Activated naive CD4-positive, alpha-beta T cell treated with anti-CD3 and anti-CD28 coated beads for 36 hours (primary cell): ENCODE measurements at regions not wholly inside any gene's neighbourhood (a gene's known extent, or its start where the extent isn't known, plus 50 kb on each side); places are given as distances from the start of the nearest gene placed in this dataset.

Source experiments
- CTCF ChIA-PET: fragments of 350-600 bp; sonication (Branson Sonifier 250); formaldehyde crosslinking; loops from one replicate; lab custom pipeline; 2021; ENCODE audit warnings: antibody characterized with exemption; lab: Charles Lee
- DNase-seq: peaks from one replicate; pipeline ENCODE4 v3.0.0-alpha.2; 2020
- H3K27ac Mint-ChIP-seq: one replicate; pipeline ENCODE4 v1.8.0; 2021; ENCODE audit warnings: mild to moderate bottlenecking, mixed read lengths
- H3K27me3 Mint-ChIP-seq: one replicate; pipeline ENCODE4 v1.8.0; 2021; ENCODE audit warnings: low read depth, mixed read lengths
- H3K36me3 Mint-ChIP-seq: one replicate; pipeline ENCODE4 v1.8.0; 2021; ENCODE audit warnings: low read depth, mixed read lengths
- H3K4me1 Mint-ChIP-seq: one replicate; pipeline ENCODE4 v1.8.0; 2021; ENCODE audit warnings: low read depth, mixed read lengths
- H3K4me3 Mint-ChIP-seq: one replicate; pipeline ENCODE4 v1.8.0; 2021; ENCODE audit warnings: mild to moderate bottlenecking, moderate library complexity, mixed read lengths
- H3K9me3 Mint-ChIP-seq: one replicate; pipeline ENCODE4 v1.8.0; 2021; ENCODE audit warnings: mixed read lengths
- intact Hi-C: fragments of 100-400 bp; cut with micrococcal nuclease; formaldehyde crosslinking; loops from one replicate; pipeline ENCODE4 v1.15.1; 2023

DNA sequence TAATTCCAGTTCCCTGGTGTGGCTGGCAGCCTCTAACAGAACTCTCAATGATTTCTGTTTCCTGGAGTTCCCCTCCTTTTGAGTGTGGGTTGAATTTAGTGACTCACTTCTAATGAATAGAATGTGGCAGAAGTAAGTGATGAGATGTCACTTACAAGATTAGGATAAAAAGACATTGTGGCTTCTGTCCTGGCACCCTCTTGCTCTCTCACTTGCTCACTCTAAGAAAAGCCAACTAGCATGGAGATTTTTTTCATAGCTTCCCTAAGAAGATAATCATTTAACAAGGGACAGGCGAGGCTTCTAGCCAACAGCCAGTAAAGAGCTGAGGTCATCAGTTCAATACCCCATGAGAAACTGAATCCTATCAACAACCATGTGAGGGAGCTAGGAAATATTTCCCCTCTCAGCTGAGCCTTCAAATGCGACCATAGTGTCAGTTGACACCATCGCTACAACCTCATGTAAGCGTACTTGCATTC, 156.7 kb downstream of the TMTC3 start:
- Mint-ChIP-seq H3K36me3 (no peaks in the 10 kb centered on the region), H3K27ac (peak overlapping the region; percentile 15), H3K4me3 (no peak overlapping the region), H3K27me3 (peaks cover 2% of the 10 kb centered on the region), H3K9me3 (peaks cover 4% of the 10 kb centered on the region), H3K4me1 (peaks cover 17% of the 10 kb centered on the region)
- intact Hi-C loops = loop anchor here (1.0 to 2.0 kb wide), 6 partner anchors 57 to 1054 kb away; partner anchors contain the start of genes CEP290, DUSP6 and TMTC3
- CTCF ChIA-PET = interaction anchor here (0.8 kb wide), 1 partner anchor 81 kb away, joined by 3 read pairs; no protein-coding TSS in a partner anchor
- DNase-seq = peak; percentile 8

DNA sequence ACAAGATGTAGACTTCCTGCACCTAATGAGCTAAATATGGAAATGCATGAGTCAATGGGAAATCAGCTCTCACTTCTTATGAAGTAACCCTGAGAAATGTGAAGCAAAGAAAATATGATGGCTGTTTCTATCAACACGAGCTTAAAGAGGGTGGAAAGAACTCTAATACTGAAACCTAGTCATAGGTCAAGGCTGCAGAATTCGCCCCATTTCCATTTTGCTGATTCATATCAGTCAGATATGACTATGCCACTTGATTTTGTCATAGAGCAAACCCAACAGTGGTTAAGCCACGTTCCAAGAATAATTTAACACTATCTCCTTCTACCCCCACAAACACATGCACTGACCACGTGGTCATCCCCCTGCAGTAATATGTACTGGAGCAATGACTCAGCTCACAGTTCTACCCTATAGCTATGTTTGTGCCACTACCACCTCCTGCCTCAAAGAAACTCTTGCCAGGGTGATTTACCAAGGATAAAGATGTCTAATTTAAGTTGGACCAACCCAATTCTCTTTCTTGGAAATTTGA, 157.5 kb downstream of the TMTC3 start:
- Mint-ChIP-seq H3K9me3 (peaks cover 4% of the 10 kb centered on the region), H3K27me3 (peaks cover 5% of the 10 kb centered on the region), H3K4me1 (peaks cover 17% of the 10 kb centered on the region), H3K36me3 (no peaks in the 10 kb centered on the region), H3K27ac (peak overlapping the region; percentile 9), H3K4me3 (no peak overlapping the region)
- peak; percentile 50 for DNase-seq
- intact Hi-C loops = loop anchor here (1.0 to 2.0 kb wide), 6 partner anchors 57 to 1053 kb away; partner anchors contain the start of genes CEP290, DUSP6 and TMTC3
- CTCF ChIA-PET = interaction anchor here (0.8 to 1.1 kb wide), 2 partner anchors 9 to 82 kb away, joined by 3 to 4 read pairs; no protein-coding TSS in a partner anchor

DNA sequence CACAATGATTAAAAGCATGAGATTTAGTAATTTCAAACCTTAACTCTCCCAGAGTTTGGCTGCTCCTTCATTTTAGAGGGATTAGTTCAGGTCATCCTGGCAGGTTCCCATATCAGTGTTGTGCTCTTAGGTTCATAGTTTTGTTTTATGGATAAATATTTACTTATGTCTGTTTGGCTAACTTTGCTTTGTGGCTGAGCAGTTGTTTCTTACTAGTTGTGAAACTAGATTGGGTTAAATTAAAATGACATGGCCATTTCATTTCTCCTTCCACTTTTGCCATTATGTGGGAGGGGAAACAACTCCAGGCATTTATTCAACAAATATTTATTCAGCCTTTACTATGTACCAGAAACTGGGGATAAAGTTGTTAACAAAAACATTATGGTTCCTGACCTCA, 158.8 kb downstream of the TMTC3 start:
- Mint-ChIP-seq H3K4me1 (peaks cover 17% of the 10 kb centered on the region), H3K27me3 (peaks cover 3% of the 10 kb centered on the region)

DNA sequence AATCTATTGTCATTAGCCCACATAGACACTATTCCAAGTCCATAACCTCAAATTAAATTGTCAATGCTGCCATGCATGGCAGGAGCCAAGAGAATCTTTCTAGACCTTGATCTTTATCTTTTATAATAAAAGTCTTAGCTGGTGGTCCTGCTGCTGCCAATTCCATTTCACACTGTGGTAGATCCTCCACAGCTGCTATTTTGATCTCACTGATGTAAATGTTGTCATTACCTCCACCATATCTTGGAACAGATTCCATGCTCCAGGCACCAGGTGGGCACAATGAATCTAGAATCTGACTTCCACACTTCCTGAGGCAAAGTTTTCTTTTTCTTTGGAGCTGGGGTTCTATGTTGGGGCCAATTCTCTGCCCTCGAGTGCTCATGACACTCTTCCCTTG, 161.2 kb downstream of the TMTC3 start:
- DNase-seq = no peak
- CTCF ChIA-PET = no interaction called here
- H3K4me1 Mint-ChIP-seq = peaks cover 15% of the 10 kb centered on the region
- peaks cover 7% of the 10 kb centered on the region for H3K27me3 Mint-ChIP-seq
- H3K27ac Mint-ChIP-seq = no peak overlapping the region
- intact Hi-C loops = no loop called here
- H3K36me3 Mint-ChIP-seq = no peaks in the 10 kb centered on the region
- H3K4me3 Mint-ChIP-seq = no peak overlapping the region
- peaks cover 4% of the 10 kb centered on the region for H3K9me3 Mint-ChIP-seq

More for the DNA sequence above, 158.8 kb downstream of the TMTC3 start:
- H3K36me3 Mint-ChIP-seq = no peaks in the 10 kb centered on the region
- intact Hi-C loops = no loop called here
- DNase-seq = no peak
- CTCF ChIA-PET = no interaction called here
- no peak overlapping the region for H3K4me3 Mint-ChIP-seq
- no peak overlapping the region for H3K27ac Mint-ChIP-seq
- H3K9me3 Mint-ChIP-seq = peaks cover 4% of the 10 kb centered on the region

DNA sequence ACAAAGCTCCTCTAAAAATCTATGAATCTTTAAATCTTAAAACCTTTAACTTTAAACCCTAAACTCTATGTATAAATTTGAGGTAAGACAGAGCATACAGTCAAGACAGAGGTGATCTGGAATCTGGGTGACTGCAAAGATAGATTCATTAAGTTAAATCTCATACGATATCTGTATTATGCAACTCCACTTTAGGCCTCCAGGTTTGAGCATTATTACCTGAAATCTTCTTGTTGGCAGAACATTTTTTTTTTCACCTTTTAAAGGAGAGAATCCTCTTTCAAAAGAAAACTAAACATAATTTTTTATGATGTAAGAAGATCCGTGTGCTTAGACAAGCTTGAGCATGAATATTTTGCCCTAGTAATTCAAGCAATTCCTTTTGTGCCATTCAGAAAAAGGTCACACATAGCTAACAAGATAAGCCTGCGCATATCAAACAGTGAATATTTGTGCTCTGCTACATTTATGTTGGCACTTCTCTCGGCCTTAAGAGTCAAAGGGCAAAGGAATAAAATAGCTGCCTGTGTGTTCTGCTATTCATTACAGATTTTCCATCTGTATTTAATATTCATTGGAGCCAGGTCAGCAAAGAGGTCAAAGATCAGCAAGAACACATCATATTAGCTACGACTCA, 163.3 kb downstream of the TMTC3 start:
- Mint-ChIP-seq H3K27ac (no peak overlapping the region), H3K36me3 (no peaks in the 10 kb centered on the region), H3K27me3 (peaks cover 7% of the 10 kb centered on the region), H3K4me3 (no peak overlapping the region), H3K9me3 (no peaks in the 10 kb centered on the region), H3K4me1 (no peaks in the 10 kb centered on the region)
- no peak for DNase-seq
- intact Hi-C loops = no loop called here
- CTCF ChIA-PET = no interaction called here

DNA sequence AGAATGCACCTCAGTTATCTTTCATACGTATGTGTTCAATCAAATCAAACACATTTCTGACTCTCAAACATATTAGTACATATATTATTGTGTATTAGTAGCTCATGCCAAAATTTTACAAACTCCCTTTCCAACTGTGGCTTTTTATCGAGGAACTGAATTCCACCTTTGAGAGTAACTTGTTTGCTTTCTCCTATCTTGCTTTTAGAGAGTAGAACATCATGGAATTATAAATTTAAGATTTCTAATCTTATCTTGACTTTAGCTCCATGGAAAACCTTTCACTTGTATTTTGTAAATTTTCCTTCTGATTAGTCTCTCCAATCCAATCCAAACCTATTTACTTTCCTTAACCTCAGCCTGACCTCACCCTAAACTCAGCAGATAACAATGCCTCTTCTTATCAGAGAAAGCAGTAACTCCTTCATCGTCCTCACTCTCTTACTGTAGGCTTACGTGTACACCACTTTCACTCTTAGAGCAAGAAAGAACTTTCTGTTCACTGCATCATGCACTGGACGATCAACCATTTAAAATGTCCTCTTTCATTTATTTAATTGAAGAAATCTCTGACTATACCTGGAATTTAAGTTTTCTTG, 164.5 kb downstream of the TMTC3 start:
- H3K27ac Mint-ChIP-seq = no peak overlapping the region
- H3K4me1 Mint-ChIP-seq = no peaks in the 10 kb centered on the region
- H3K36me3 Mint-ChIP-seq = no peaks in the 10 kb centered on the region
- intact Hi-C loops = no loop called here
- H3K4me3 Mint-ChIP-seq = no peak overlapping the region
- CTCF ChIA-PET = interaction anchor here (0.6 kb wide), 2 partner anchors 15 to 1944 kb away, joined by 4 to 7 read pairs; no protein-coding TSS in a partner anchor
- DNase-seq = no peak
- H3K9me3 Mint-ChIP-seq = no peaks in the 10 kb centered on the region
- H3K27me3 Mint-ChIP-seq = peaks cover 7% of the 10 kb centered on the region

DNA sequence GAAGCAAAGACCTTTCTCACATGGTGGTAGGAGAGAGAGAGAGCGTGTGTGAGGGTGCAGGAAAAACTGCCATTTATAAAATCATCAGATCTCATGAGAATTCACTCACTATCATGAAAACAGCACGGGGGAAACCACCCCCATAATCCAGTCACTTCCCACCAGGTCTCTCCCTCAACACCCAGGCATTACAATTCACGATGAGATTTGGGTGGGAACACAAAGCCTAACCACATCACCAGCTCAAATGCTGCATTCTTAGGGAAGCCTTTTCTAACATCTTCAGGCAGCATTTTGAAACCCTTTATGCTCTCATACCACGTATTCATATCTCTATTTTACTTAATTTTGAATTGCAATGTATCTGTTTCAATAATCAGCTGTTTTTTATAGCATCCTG, 165.9 kb downstream of the TMTC3 start:
- DNase-seq = no peak
- H3K4me1 Mint-ChIP-seq = no peaks in the 10 kb centered on the region
- H3K9me3 Mint-ChIP-seq = no peaks in the 10 kb centered on the region
- H3K4me3 Mint-ChIP-seq = no peak overlapping the region
- CTCF ChIA-PET = no interaction called here
- intact Hi-C loops = no loop called here
- H3K36me3 Mint-ChIP-seq = no peaks in the 10 kb centered on the region
- H3K27ac Mint-ChIP-seq = no peak overlapping the region
- peaks cover 7% of the 10 kb centered on the region for H3K27me3 Mint-ChIP-seq

DNA sequence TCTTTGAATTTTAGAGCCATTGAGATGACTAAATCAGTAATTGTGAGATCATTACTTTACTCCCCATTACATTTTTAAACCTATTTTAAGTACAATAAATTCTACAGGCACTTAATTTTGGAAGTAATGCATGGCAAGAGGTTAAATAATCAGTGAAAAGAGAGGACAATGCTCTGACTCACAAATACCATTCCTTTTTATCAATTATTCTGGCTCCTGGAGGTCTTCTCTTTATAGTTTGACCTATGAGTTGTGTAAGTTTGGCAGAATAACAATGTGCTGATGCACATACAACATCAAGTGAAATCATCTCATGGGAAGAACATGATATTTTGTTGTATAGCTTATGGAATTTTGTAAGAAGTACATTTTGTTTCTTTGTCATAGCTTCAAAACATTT, 166.7 kb downstream of the TMTC3 start:
- no peaks in the 10 kb centered on the region for H3K36me3 Mint-ChIP-seq
- no peaks in the 10 kb centered on the region for H3K4me1 Mint-ChIP-seq
- peaks cover 7% of the 10 kb centered on the region for H3K27me3 Mint-ChIP-seq
- no peak overlapping the region for H3K27ac Mint-ChIP-seq
- intact Hi-C loops = no loop called here
- DNase-seq = no peak
- CTCF ChIA-PET = no interaction called here
- H3K9me3 Mint-ChIP-seq = no peaks in the 10 kb centered on the region
- H3K4me3 Mint-ChIP-seq = no peak overlapping the region

DNA sequence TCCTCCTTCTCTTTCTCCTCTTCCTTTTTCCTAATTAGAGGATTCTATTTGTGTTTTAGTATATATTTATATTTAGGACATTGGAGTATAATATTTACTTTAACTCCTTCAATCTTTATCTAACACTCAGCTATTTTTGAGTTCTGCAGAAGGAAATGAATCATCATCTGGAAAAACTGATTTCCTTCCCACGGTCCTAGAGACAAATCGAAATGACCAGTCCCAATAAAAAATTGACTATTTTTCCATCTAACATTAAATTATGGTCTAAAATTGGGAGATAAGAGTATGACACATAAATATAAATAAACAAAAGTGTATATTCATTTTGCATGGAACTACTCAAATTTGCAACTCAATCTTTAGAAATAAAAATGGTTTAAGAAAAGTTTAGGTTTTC, 167.4 kb downstream of the TMTC3 start:
- H3K36me3 Mint-ChIP-seq = no peaks in the 10 kb centered on the region
- no peak for DNase-seq
- H3K4me3 Mint-ChIP-seq = no peak overlapping the region
- H3K4me1 Mint-ChIP-seq = no peaks in the 10 kb centered on the region
- peaks cover 4% of the 10 kb centered on the region for H3K27me3 Mint-ChIP-seq
- no peak overlapping the region for H3K27ac Mint-ChIP-seq
- no peaks in the 10 kb centered on the region for H3K9me3 Mint-ChIP-seq
- CTCF ChIA-PET = no interaction called here
- intact Hi-C loops = no loop called here

DNA sequence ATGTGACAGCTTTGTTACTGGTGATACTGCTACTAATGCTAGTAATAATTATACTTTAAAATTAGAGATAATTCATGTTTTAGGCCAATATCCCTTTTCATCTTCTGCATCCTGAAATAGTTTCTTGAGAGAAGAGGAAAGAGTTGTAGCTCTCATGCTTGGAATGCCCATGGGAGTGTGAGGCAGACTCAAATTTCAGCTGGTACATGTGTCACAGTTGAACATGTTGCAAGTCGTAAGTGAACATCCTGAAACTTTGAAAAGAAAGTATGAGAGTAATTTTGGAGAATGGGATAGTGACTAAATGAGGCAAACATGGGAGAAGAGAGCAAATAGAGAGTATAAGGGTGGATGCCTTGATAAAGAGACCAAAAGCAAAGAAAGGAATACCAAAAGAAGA, 168.0 kb downstream of the TMTC3 start:
- intact Hi-C loops = no loop called here
- Mint-ChIP-seq H3K27me3 (peaks cover 4% of the 10 kb centered on the region), H3K27ac (no peak overlapping the region), H3K36me3 (no peaks in the 10 kb centered on the region), H3K4me3 (no peak overlapping the region), H3K4me1 (no peaks in the 10 kb centered on the region), H3K9me3 (peaks cover 1% of the 10 kb centered on the region)
- CTCF ChIA-PET = no interaction called here
- no peak for DNase-seq

DNA sequence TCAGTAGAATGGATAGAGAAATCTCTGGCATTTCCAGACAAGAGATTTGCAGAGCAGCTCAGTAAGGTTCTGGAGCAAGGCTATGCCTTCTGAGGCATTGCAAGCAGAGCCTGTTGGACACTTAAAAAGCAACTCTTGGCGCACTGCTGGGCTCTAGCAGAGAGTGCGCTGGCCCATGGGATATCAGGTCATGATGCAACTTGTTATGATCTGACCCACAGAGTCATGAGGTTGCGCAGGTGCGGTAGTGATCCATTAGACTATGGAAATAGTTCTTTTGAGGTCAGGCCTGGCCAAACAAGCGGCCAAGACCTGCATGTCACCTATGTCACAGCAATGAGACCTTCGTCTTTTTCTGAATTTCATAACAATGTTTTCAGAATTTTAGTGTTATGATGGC, 168.6 kb downstream of the TMTC3 start:
- Mint-ChIP-seq H3K36me3 (no peaks in the 10 kb centered on the region), H3K4me1 (no peaks in the 10 kb centered on the region)
- CTCF ChIA-PET = no interaction called here

DNA sequence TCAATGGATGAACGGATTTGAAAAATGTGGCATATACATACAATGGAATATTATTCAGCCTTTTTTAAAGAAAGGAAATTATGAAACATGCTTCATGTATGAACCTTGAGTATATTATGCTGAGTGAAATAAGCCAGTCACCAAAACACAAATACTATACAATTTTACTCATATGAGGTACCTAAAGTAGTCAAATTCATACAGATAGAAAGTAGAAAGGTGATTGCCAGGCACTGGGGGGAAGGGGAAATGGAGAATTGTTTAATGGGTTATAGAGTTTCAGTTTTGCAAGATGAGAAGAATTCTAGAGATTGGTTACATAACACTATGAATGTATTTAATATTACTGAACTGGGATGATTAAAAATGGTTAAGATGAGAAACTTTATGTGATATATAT, 171.4 kb downstream of the TMTC3 start:
- no peaks in the 10 kb centered on the region for H3K27me3 Mint-ChIP-seq

More for the DNA sequence above, 168.6 kb downstream of the TMTC3 start:
- no peak overlapping the region for H3K4me3 Mint-ChIP-seq
- H3K9me3 Mint-ChIP-seq = peaks cover 1% of the 10 kb centered on the region
- peaks cover 4% of the 10 kb centered on the region for H3K27me3 Mint-ChIP-seq
- intact Hi-C loops = no loop called here
- no peak for DNase-seq
- no peak overlapping the region for H3K27ac Mint-ChIP-seq

More for the DNA sequence above, 171.4 kb downstream of the TMTC3 start:
- H3K27ac Mint-ChIP-seq = no peak overlapping the region
- CTCF ChIA-PET = no interaction called here
- intact Hi-C loops = no loop called here
- no peak overlapping the region for H3K4me3 Mint-ChIP-seq
- no peaks in the 10 kb centered on the region for H3K4me1 Mint-ChIP-seq
- no peak for DNase-seq
- H3K36me3 Mint-ChIP-seq = no peaks in the 10 kb centered on the region
- H3K9me3 Mint-ChIP-seq = peaks cover 1% of the 10 kb centered on the region
